NCI-H526 treated with DMSO at 0.1 percent for 48 hours (cell line): ENCODE measurements at regions not wholly inside any gene's neighbourhood (a gene's known extent, or its start where the extent isn't known, plus 50 kb on each side); places are given as distances from the start of the nearest gene placed in this dataset.

Experiments
- DNase-seq: peaks from one replicate; lab custom pipeline; 2025; lab: John Stamatoyannopoulos, UW

DNA sequence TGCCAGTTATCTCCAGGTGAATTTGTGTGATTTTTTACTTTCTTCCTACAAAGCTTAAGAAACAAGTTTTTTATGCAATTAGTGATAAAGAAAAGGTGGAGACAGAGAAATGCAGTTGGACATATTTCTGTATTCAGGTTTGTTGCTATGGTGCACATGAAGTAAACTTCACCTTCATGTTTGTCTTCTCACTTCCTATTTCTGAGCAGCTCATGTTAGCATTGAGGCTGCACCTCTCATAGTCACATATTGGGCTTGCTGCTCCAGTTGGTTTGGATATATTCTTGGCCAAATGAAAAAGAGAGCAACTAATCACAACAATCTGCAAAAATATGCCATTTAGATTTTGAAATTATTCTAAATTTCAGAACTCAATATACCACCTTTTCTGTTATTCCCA is 475.6 kb upstream of the ZWINT start:
- DNase-seq, result no peak

- DNase-seq, result no peak
Measured at GRCh38 chr10:56831681-56832080, 470.6 kb upstream of the ZWINT start.

GRCh38 chr10:56823849-56824248 is 462.8 kb upstream of the ZWINT start:
- DNase-seq, result no peak

GRCh38 chr10:56805022-56805421 is 444.0 kb upstream of the ZWINT start:
- DNase-seq, result no peak

GRCh38 chr10:56785292-56785691 is 424.2 kb upstream of the ZWINT start:
- DNase-seq, result no peak

DNA sequence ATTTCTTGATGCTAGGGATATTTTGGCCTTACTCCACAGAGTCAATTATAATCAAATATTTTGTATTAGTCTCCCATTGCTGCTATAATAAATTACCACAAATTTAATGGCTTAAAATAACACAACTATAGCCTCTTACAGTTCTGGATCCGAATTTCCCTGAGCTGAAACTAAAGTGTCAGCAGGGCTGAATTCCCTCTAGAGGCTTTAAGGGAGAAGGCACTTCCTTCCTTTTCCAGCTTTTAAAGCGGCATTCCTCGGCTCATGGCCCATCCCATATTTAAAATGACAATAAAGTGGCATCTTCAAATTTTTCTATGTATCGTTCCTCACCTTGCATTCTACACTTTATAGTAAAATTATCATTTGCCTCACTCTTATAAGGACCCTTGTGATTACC is 421.4 kb upstream of the ZWINT start:
- DNase-seq, result no peak

DNA sequence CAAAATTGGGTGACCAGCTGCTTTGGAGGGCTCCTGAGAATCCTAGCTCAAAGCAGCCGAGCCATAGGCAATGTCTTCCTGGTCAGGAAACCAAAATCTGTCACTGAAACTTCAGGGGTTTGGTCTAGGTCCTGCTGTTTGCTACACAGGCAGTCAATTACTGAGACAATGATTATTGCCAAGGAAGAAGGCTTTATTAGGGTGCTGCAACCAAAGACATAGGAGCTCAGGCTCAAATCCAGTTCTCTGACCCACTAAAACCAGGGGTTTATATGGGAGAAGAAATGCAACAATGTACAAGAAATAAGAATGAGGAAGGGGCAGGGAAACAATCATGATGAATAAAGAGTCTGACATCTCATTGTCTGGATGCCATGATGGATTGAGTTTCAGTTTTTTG is 410.3 kb upstream of the ZWINT start:
- no peak for DNase-seq

DNA sequence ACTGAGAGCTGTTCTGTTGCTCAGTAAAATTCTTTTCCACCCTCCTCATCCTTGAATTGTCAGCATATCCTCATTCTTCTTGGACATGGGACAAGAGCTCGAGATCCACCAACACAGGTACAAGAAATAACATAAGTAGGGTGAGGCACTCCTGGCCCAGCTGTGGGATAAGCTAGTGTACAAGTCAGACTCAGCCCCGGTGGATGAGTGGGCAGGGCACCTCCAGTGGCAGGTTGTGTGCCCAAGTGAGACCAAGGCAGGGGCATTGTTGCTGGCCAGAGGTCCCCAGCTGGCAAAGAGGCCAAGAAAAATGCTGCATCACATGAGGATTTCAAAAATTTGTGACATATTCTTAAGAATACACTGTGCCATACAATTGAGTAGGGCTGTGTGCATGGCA is 402.0 kb upstream of the ZWINT start:
- no peak for DNase-seq

DNA sequence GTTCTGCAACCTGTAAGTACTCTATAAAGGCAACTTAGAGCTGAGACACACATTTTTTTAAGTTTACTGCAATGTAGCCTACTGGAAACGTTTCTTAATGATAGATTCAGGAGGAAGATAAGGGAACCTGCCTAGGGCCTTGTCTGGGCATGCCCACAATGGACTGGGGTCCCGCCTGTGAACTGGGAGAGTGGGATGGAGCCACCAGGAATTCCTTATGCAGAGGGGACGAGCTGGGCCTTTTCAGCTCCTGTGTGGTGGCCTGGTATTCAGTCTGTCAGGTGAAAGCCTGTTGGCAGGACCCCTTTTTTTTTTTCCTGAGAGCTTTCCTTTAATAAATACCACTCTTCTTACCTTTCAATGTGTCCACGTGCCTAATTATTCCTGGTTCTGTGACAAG is 384.4 kb upstream of the ZWINT start:
- no peak for DNase-seq

DNA sequence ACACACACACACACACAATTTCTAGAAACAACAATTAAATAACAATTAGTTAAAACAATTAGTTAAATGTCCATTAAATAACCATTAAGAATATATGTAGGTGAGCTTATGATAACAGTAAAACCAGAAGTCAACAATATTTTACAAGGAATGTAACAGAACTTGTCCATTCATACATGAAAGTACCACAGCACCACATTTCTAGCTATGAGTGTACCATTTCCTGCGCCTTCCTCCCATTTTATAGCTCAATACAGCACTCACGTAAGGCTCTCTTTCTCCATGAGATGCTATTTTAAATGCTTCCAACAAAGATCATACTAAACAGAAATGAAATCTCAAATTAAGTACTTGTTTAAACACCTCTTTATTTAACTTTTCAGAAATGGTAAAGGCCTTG is 367.3 kb upstream of the ZWINT start:
- DNase-seq, result no peak

- DNase-seq, result no peak
Measured at GRCh38 chr10:56722912-56723311, 361.9 kb upstream of the ZWINT start.

GRCh38 chr10:56715262-56715661 is 354.2 kb upstream of the ZWINT start:
- DNase-seq, result no peak

GRCh38 chr10:56698506-56698905 is 337.4 kb upstream of the ZWINT start:
- DNase-seq, result no peak

DNA sequence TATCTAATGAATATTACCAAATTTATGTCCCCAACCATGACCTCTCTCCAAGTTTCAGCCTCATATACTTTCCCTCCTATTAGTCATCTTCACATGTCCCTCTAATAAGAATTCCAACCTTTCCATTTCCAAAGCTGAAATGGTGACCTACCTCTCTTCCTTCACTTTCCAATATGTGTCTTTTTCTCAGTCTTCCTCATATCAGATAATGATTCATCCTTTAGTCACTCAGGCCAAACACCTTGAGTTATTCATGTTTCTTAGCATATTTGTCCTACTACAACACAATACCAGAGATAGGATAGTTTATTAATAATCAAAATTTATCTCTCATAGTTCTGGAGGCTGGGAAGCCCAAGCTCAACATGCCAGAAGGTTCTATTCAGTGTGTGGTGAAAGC is 318.5 kb upstream of the ZWINT start:
- DNase-seq, result no peak

- no peak for DNase-seq
Measured at GRCh38 chr10:56662765-56663447, 301.8 kb upstream of the ZWINT start.

- DNase-seq, result no peak
Measured at GRCh38 chr10:56653289-56653688, 292.2 kb upstream of the ZWINT start.

GRCh38 chr10:56646329-56647111 is 285.5 kb upstream of the ZWINT start:
- no peak for DNase-seq

DNA sequence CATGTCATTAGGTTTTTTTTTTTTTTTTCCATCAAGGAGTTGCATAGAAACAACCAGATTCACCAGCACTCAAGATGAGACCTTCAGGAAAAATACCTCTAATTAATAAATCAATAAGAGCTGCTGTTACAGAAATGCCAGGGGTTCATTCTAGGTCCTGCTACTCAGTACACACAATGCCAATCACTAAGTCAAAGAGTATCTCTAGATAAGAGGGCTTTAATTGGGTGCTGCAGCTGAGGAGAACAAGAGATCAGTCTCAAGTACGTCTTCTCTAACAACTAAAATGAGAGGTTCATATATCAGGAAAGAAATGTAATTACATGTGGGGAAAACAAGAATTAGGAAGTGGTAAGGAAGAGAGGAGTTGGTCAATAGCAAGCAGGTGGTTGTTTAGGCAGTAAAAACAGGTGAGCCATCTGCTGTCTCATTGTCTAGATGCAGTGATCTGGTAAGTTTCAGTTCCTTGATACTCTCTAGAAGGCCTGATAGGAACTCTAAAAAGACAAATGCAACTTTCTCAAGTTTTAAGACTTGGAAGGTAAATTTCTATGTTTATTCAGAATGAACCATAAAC is 272.9 kb upstream of the ZWINT start:
- no peak for DNase-seq

- no peak for DNase-seq
Measured at GRCh38 chr10:56632537-56632936, 271.5 kb upstream of the ZWINT start.

DNA sequence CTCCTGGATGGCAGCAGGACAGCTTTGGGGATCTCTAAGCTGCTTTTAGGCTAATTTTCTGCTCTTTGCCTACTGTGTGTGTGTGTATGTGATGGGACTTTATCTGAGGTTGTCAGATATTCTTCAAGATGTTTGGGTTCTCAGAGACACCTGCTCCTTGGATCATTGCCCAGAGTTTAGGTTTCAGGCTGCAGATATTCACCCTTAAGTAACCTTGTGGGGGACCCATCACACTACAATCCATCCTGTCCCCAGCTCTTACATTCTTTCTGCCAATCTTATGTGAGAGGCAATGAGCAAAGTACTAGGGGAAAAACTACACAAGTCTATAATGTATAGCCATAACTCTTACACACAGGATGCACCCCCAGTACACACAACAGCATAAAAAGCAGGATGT is 263.0 kb upstream of the ZWINT start:
- DNase-seq, result no peak

DNA sequence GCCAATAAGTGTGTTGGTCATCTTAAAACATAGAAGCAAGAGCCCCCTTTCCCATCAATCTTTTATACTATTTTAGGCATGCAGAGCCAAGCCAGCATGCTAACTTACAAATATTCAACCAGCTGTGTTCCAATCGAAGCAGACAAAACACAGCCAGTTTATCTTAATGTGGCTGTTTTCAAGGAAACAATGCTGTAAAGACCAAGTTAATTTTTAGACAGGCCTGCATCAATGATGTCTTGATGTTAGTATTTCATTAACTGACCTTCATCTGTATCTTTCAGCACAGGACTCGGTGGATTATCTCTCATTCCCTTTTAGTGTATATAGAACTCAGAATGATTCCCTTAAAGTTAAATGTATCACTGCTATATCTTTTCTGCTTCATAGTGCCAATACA is 262.0 kb upstream of the ZWINT start:
- no peak for DNase-seq

DNA sequence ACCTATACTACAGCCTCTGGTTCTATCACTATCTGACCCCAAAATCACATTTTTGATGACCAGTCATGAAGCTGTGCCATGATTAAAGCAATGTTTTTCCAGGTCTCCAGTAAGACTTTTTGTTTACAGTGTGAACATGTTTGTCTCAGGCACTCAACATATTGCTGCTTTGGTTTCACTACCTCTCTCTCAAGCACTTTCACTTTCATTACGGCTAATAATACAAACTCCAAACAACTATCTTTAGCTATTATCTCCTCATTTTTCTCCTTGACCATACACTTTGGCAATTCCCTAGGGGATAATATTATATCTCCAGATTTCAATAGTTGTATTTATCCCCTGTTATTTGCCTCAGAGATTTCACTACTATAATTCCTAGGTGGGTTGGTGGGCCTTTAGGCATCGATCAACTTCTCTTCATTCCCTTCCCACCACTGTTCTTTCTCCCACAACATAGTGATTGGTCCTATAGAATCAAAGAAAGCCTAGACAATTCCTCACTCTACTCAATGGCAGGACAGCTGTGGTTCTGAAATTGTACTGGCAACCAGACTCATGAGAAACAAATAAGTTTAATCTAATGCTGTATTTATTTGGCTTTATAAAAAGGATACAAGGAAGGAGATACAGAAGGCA is 261.4 kb upstream of the ZWINT start:
- no peak for DNase-seq

DNA sequence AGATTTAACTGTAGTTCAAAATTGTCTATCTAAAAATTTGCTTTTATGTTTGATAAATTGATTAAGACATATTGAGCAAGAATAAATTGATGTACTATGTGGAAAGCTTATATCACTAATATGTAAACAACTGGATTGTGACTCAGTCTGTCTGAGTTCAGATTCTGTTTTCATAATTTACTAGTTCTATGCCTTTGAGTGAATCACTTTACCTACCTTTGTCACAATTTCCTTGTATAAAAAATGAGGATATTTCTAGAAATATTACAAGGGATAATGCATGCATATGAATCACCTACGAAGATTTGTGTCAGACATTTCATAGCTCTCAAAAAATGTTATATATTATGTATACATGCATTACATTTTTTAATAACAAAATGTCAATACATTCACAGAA is 245.1 kb upstream of the ZWINT start:
- DNase-seq, result no peak
